ENCODE measurements at regions not wholly inside any gene's neighbourhood (a gene's known extent, or its start where the extent isn't known, plus 50 kb on each side); places are given as distances from the start of the nearest gene placed in this dataset.

DNA sequence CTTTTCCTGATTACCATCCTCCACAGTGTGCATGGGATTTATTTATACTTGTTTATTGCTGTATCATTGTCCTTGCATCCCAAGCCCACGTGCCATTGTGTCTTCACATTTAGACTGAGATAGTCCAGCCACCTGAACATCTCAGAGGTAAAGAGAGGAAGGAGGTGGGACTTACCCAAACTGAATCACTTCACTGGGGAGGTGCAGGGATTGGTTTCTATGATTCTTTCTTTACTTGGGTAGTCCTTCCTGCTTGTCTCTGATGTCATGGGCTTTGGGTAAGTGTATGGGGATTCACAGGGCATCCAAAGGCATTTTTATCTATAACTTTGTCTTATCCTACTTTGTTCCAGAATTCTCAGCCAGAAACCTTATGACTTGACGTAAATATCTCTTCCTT, 141.5 kb upstream of the UMPS start:
- TF ChIP-seq, protein P1, sequence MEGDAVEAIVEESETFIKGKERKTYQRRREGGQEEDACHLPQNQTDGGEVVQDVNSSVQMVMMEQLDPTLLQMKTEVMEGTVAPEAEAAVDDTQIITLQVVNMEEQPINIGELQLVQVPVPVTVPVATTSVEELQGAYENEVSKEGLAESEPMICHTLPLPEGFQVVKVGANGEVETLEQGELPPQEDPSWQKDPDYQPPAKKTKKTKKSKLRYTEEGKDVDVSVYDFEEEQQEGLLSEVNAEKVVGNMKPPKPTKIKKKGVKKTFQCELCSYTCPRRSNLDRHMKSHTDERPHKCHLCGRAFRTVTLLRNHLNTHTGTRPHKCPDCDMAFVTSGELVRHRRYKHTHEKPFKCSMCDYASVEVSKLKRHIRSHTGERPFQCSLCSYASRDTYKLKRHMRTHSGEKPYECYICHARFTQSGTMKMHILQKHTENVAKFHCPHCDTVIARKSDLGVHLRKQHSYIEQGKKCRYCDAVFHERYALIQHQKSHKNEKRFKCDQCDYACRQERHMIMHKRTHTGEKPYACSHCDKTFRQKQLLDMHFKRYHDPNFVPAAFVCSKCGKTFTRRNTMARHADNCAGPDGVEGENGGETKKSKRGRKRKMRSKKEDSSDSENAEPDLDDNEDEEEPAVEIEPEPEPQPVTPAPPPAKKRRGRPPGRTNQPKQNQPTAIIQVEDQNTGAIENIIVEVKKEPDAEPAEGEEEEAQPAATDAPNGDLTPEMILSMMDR (IDR thresholded peaks at IDR 0.05; ENCODE audit: low read depth, low read length, missing control alignments), result no peak
- no peak for DNase-seq (ENCODE audit: low read depth)
- no peak overlapping the region for H3K4me3 ChIP-seq (ENCODE audit: low read depth, low read length)
- in situ Hi-C loops (cut with HindIII; ENCODE audit: low sequenced_read_pairs), result no loop called here

GRCh38 chr3:124591699-124592098, 138.6 kb upstream of the UMPS start:
- TF ChIP-seq, protein P1 (IDR thresholded peaks at IDR 0.05; ENCODE audit: low read depth, low read length, missing control alignments), result no peak
- in situ Hi-C loops (cut with HindIII; ENCODE audit: low sequenced_read_pairs), result no loop called here

DNA sequence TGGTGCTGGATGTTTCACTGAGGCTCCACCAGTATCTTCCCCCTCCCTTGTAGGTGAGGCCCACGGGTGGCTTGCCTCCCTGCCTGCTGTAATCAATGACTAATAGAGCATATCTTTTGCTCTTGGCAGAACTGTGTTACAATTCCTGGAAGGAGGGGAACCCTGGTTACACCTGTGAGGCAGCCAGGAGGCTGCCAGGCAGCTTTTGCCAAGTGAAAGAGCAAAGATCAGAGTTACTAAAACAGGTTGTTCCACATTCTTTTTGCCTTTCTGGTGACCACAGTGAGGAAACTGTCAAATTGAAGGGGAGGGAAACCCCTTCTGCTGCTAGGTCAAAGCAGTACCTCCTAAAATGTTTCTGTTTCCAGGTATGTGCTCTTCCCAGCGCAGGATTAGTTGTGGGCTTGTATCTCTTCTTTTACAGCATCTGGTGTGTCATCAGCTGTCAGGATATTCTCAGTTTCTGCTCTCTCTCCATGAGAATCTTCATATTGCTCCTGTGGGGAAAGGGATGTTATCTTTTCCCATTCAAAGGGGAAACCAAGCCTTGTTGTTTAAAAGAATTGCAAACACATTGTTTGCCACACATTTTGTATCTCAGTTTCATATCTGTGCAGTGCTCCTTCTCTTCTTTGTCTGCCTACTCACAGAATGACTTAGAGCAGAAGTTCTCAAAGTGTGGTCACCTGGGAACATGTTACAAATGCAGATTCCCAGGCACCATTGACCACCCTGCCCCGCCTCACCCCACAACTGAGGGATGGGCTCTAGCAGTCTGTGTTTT, 137.4 kb upstream of the UMPS start:
- DNase-seq (ENCODE audit: low read depth), result no peak
- in situ Hi-C loops (cut with HindIII; ENCODE audit: low sequenced_read_pairs), result no loop called here
- no peak overlapping the region for H3K4me3 ChIP-seq (ENCODE audit: low read depth, low read length)
- TF ChIP-seq, protein P1 (IDR thresholded peaks at IDR 0.05; ENCODE audit: low read depth, low read length, missing control alignments), result no peak

More at GRCh38 chr3:124591699-124592098, 138.6 kb upstream of the UMPS start:
- DNase-seq (ENCODE audit: low read depth), result no peak
- H3K4me3 ChIP-seq (ENCODE audit: low read depth, low read length), result no peak overlapping the region

DNA sequence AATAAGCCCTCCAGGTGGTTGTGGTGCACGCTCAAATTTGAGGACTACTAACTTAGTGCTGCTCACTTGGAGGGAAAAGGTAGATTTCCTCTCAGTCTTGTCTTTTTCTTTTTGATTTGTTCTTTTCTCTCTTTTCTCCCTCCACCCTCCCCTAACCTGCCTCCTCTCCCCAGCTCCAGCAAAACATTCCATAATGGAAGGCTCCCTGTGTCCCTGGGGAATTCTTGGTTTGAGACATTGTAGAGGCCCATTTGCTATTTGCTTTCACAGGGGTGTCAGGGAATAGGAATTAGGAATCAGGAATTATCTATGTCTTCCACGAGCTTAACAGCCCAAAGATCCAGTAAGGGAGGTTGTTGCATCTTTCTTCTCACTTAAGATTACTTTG, 136.8 kb upstream of the UMPS start:
- DNase-seq (ENCODE audit: low read depth), result no peak
- in situ Hi-C loops (cut with HindIII; ENCODE audit: low sequenced_read_pairs), result no loop called here
- TF ChIP-seq, protein P1 (IDR thresholded peaks at IDR 0.05; ENCODE audit: low read depth, low read length, missing control alignments), result no peak
- no peak overlapping the region for H3K4me3 ChIP-seq (ENCODE audit: low read depth, low read length)

GRCh38 chr3:124594581-124594980, 135.7 kb upstream of the UMPS start:
- H3K4me3 ChIP-seq (ENCODE audit: low read depth, low read length), result no peak overlapping the region
- in situ Hi-C loops (cut with HindIII; ENCODE audit: low sequenced_read_pairs), result no loop called here
- DNase-seq (ENCODE audit: low read depth), result no peak
- TF ChIP-seq, protein P1 (IDR thresholded peaks at IDR 0.05; ENCODE audit: low read depth, low read length, missing control alignments), result no peak

GRCh38 chr3:124597273-124597672, 133.0 kb upstream of the UMPS start:
- in situ Hi-C loops (cut with HindIII; ENCODE audit: low sequenced_read_pairs), result no loop called here
- no peak for DNase-seq (ENCODE audit: low read depth)
- TF ChIP-seq, protein P1 (IDR thresholded peaks at IDR 0.05; ENCODE audit: low read depth, low read length, missing control alignments), result no peak
- H3K4me3 ChIP-seq (ENCODE audit: low read depth, low read length), result no peak overlapping the region
